IMR-90 (cell line): ENCODE measurements at regions not wholly inside any gene's neighbourhood (a gene's known extent, or its start where the extent isn't known, plus 50 kb on each side); places are given as distances from the start of the nearest gene placed in this dataset.

ENCODE experiments used
- ATAC-seq: fragments of 200-7000 bp; cut with Tn5 transposase; 2 replicates; pipeline ENCODE4 v1.9.1; 2020; ENCODE audit warnings: low read depth, mild to moderate bottlenecking, moderate library complexity
- BruUV-seq: library from RNA; stranded (reverse); fragments of 400-500 nt; replicated peaks from 2 replicates; lab custom pipeline; 2021; lab: Mats Ljungman, UMichigan
- CTCF ChIA-PET: fragments of 300-600 bp; formaldehyde crosslinking; extraction: SDS; loops from one replicate; lab custom pipeline; 2021; ENCODE audit warnings: antibody characterized with exemption; lab: Yijun Ruan, JAX
- POLR2A ChIA-PET: fragments of 300-600 bp; sonication (Branson Sonifier 250); formaldehyde crosslinking; loops from one replicate; lab custom pipeline; 2022; ENCODE audit warnings: antibody characterized with exemption; ENCODE audit not compliant: unreplicated experiment; lab: Charles Lee
- DNase-seq: peaks from one replicate; pipeline ENCODE4 v3.0.0; 2013
- H2AFZ ChIP-seq: replicated peaks from 2 replicates; pipeline ENCODE3; 2013; ENCODE audit warnings: low read length, mild to moderate bottlenecking; ENCODE audit not compliant: poor library complexity
- H2AK5ac ChIP-seq: 2 replicates; pipeline ENCODE4 v1.6.1; 2013; ENCODE audit warnings: low read depth, low read length, inconsistent platforms
- H2AK9ac ChIP-seq: replicated peaks from 2 replicates; pipeline ENCODE3; 2013; ENCODE audit warnings: mild to moderate bottlenecking, low read depth, low read length, moderate library complexity; ENCODE audit not compliant: poor library complexity
- H2BK120ac ChIP-seq: 2 replicates; pipeline ENCODE4 v1.6.1; 2013; ENCODE audit warnings: low read depth, low read length, inconsistent platforms
- H2BK15ac ChIP-seq: 3 replicates; pipeline ENCODE4 v1.6.1; 2013; ENCODE audit warnings: low read depth, low read length, inconsistent platforms
- H2BK20ac ChIP-seq: 2 replicates; pipeline ENCODE4 v1.6.1; 2013; ENCODE audit warnings: low read depth, mild to moderate bottlenecking, inconsistent platforms, low read length, moderate library complexity
- H2BK5ac ChIP-seq: 2 replicates; pipeline ENCODE4 v1.6.1; 2013; ENCODE audit warnings: mild to moderate bottlenecking, low read depth, low read length, inconsistent platforms; ENCODE audit not compliant: poor library complexity, severe bottlenecking
- H3K14ac ChIP-seq: replicated peaks from 2 replicates; pipeline ENCODE4 v1.6.1; 2013; ENCODE audit warnings: low read depth, low read length, inconsistent platforms
- H3K18ac ChIP-seq: 2 replicates; pipeline ENCODE4 v1.6.1; 2013; ENCODE audit warnings: low read depth, low read length, control low read depth
- H3K23ac ChIP-seq: 2 replicates; pipeline ENCODE4 v1.6.1; 2013; ENCODE audit warnings: low read depth, low read length, inconsistent platforms
- H3K27ac ChIP-seq: 2 replicates; pipeline ENCODE4 v1.5.1; 2013; ENCODE audit warnings: mild to moderate bottlenecking, control low read depth, low read length; ENCODE audit not compliant: insufficient read depth
- H3K27me3 ChIP-seq: 2 replicates; pipeline ENCODE4 v1.6.1; 2013; ENCODE audit warnings: low read length; ENCODE audit not compliant: control insufficient read depth, insufficient read depth
- H3K36me3 ChIP-seq: 2 replicates; pipeline ENCODE4 v1.6.1; 2013; ENCODE audit warnings: low read length, mixed read lengths; ENCODE audit not compliant: control insufficient read depth, insufficient read depth
- H3K4ac ChIP-seq: 2 replicates; pipeline ENCODE4 v1.6.1; 2013; ENCODE audit warnings: low read depth, low read length, inconsistent platforms
- H3K4me1 ChIP-seq: 2 replicates; pipeline ENCODE4 v1.6.1; 2013; ENCODE audit warnings: low read length, mixed read lengths; ENCODE audit not compliant: control insufficient read depth, insufficient read depth
- H3K4me2 ChIP-seq: 2 replicates; pipeline ENCODE4 v1.6.1; 2013; ENCODE audit warnings: low read depth, mild to moderate bottlenecking, control low read depth, low read length, moderate library complexity
- H3K4me3 ChIP-seq: 2 replicates; pipeline ENCODE4 v1.5.1; 2013; ENCODE audit warnings: low read depth, mild to moderate bottlenecking, control low read depth, low read length, moderate library complexity; ENCODE audit not compliant: insufficient read depth
- H3K56ac ChIP-seq: 2 replicates; pipeline ENCODE4 v1.6.1; 2013; ENCODE audit warnings: low read length, inconsistent platforms; ENCODE audit not compliant: insufficient read depth; ENCODE audit errors: extremely low read depth
- H3K79me1 ChIP-seq, 2 experiments: 2 replicates each; pipeline ENCODE4 v1.6.1; 2013; ENCODE audit warnings: low read length in 2 of 2, inconsistent platforms in 1 of 2, low read depth in 1 of 2
- H3K9ac ChIP-seq: 2 replicates; pipeline ENCODE4 v1.6.1; 2013; ENCODE audit warnings: low read depth, low read length, control low read depth
- H3K9me1 ChIP-seq: 2 replicates; pipeline ENCODE4 v1.6.1; 2013; ENCODE audit warnings: low read length, inconsistent platforms; ENCODE audit not compliant: insufficient read depth
- H3K9me3 ChIP-seq: 2 replicates; pipeline ENCODE4 v1.6.1; 2013; ENCODE audit warnings: low read length; ENCODE audit not compliant: control insufficient read depth, insufficient read depth
- H4K20me1 ChIP-seq: 2 replicates; pipeline ENCODE4 v1.6.1; 2013; ENCODE audit warnings: low read length, inconsistent platforms; ENCODE audit not compliant: insufficient read depth
- H4K5ac ChIP-seq: 2 replicates; pipeline ENCODE4 v1.6.1; 2013; ENCODE audit warnings: mild to moderate bottlenecking, low read depth, low read length, control low read depth
- H4K8ac ChIP-seq, 2 experiments: 2 replicates each; pipeline ENCODE4 v1.6.1; 2013; ENCODE audit warnings: low read depth in 2 of 2, low read length in 2 of 2, control low read depth in 1 of 2, inconsistent platforms in 1 of 2
- H4K91ac ChIP-seq: 2 replicates; pipeline ENCODE4 v1.6.1; 2013; ENCODE audit warnings: low read depth, low read length, inconsistent platforms; ENCODE audit not compliant: insufficient read depth
- RCOR1 ChIP-seq: IDR thresholded peaks from 2 replicates; pipeline ENCODE4 v1.6.1; 2012; ENCODE audit warnings: mild to moderate bottlenecking, low read length, improper control_type of control experiment; ENCODE audit not compliant: insufficient replicate concordance
- WGBS, 2 experiments: methylation state at CpG; one replicate each; pipeline versions ENCODE4 v1.1.5 to v1.1.7; 2013; ENCODE audit warnings: missing lambda C conversion rate in 2 of 2; ENCODE audit not compliant: insufficient read length in 1 of 2; ENCODE audit errors: extremely low coverage in 2 of 2; 5-methylcytosine and 5-hydroxymethylcytosine counted together
- dilution Hi-C: fragments of 300-500 bp; cut with HindIII; formaldehyde crosslinking; loops from one replicate; pipeline ENCODE4 v1.14.3; 2018; ENCODE audit warnings: low sequenced_read_pairs; ENCODE audit not compliant: unreplicated experiment
- in situ Hi-C: fragments of 300-500 bp; cut with MboI; formaldehyde crosslinking; loops from 3 replicates; pipeline ENCODE4 v1.14.3; 2019; ENCODE audit warnings: low sequenced_read_pairs, inconsistent platforms, mixed read lengths
- intact Hi-C: fragments of 100-400 bp; cut with micrococcal nuclease; formaldehyde crosslinking; loops from 2 replicates; pipeline ENCODE4 v1.10.0; 2022

- no peak overlapping the region for H4K91ac ChIP-seq
- CTCF ChIA-PET = no interaction called here
- no peak overlapping the region for H2BK120ac ChIP-seq
- no peak overlapping the region for H3K27ac ChIP-seq
- H3K27me3 ChIP-seq = no peaks in the 10 kb centered on the region; the same call in 1 of the 2 replicates
- H3K9me1 ChIP-seq = no peaks in the 10 kb centered on the region
- dilution Hi-C loops (no loop called here), in situ Hi-C loops (no loop called here), intact Hi-C loops (no loop called here)
- POLR2A ChIA-PET = no interaction called here
- no peak overlapping the region for H3K4me3 ChIP-seq
- no peak overlapping the region for H2AK9ac ChIP-seq
- no peaks in the 10 kb centered on the region for H3K79me1 ChIP-seq
- no peaks in the 10 kb centered on the region for H3K4me1 ChIP-seq
- H2AK5ac ChIP-seq = no peak overlapping the region
- no CpG with 5 or more reads among the region's 3 CpGs for WGBS, 2 experiments
- H3K23ac ChIP-seq = no peak overlapping the region
- no peak for ATAC-seq
- H3K4ac ChIP-seq = no peak overlapping the region
- no peaks in the 10 kb centered on the region for H3K9me3 ChIP-seq
- H4K8ac ChIP-seq = no peak overlapping the region
- no peak for TF ChIP-seq RCOR1
- H3K56ac ChIP-seq = no peak overlapping the region
- H2BK15ac ChIP-seq = no peak overlapping the region
- no peak overlapping the region for H2AFZ ChIP-seq
- no peak for DNase-seq
- no peaks in the 10 kb centered on the region for H4K20me1 ChIP-seq
- H3K36me3 ChIP-seq = no peaks in the 10 kb centered on the region
- H4K5ac ChIP-seq = no peak overlapping the region
- H3K18ac ChIP-seq = no peak overlapping the region
- H3K9ac ChIP-seq = no peak overlapping the region
- BruUV-seq = no TSS peak
- no peak overlapping the region for H3K4me2 ChIP-seq
- no peak overlapping the region for H3K14ac ChIP-seq
- no peak overlapping the region for H2BK5ac ChIP-seq
- H2BK20ac ChIP-seq = no peak overlapping the region
These were observed 141.6 kb downstream of the BUD13 start for GRCh38 chr11:116631201-116631600.
